HG03060 (cell line): ENCODE measurements at regions not wholly inside any gene's neighbourhood (a gene's known extent, or its start where the extent isn't known, plus 50 kb on each side); places are given as distances from the start of the nearest gene placed in this dataset.
"Not testable (repeated sequence)": the region's sequence is repeated elsewhere in the genome, so short reads cannot be mapped to it uniquely, and the experiment has no call there.

Experiments used
- ATAC-seq: cut with Tn5 transposase; IDR thresholded peaks from one replicate; pipeline ENCODE4 v1.9.1; 2021; ENCODE audit warnings: low read depth, moderate number of reproducible peaks; ENCODE audit not compliant: unreplicated experiment

DNA sequence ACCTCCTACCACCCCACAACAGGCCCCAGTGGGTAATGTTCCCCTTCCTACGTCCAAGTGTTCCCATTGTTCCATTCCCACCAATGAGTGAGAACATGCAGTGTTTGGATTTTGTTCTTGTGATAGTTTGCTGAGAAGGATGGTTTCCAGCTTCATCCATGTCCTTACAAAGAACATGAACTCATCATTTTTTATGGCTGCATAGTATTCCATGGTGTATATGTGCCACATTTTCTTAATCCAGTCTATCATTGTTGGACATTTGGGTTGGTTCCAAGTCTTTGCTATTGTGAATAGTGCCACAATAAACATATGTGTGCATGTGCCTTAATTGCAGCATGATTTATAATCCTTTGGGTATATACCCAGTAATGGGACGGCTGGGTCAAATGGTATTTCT lies 81.6 kb downstream of the P2RY10 start:
- not testable (repeated sequence) for ATAC-seq

DNA sequence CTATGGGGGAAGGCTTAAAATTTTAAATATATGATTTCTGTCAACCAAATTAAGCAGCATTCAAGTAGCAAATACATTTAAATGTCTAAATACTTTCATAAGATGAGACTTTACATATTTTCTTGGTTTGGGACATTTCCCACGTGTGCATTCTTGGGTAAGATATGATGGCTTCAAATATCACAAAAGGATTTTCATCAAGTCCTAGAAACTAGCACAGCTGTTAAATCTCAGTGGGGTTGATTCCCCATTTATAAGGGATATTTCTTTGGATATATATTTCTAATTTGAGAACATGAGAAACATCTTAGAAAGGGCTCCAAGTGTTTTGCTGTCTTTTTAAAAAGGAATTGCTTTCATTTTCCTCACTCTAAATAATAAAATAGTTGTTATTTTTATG lies 90.2 kb downstream of the P2RY10 start:
- no peak for ATAC-seq

DNA sequence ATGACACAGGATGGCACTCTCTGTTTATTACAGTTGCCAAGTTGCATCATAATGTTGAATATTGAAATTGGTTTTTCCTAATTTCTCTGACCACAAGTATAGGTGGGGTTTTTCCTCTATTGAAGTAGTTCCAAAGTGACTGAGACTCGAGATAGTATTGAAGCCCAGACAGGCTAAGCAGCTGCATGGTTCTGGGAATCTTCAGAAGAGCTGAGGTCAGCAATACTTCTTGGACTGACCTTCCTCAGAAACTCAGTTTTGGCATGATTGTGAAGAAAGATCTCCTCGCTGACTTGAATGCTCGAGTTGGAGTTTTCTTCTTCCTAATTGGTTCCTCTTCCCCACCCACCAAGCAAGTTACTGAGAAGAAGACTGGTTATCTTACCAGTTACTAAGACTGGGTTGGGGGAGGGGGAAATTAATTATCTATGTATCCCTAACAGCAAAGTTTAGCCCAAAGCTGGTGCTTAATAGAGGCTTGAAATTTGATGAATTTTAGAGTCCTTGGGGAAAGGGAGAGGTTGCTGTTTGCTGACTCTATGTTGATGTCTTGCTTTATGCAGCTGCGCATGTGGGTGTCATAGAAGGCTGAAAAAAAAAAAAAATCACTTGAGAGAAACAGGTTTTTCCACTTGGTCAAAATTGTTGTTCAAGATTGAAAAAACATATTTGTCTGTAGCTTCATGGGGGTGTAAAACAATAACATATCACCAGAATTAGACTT lies 91.1 kb downstream of the P2RY10 start:
- no peak for ATAC-seq

DNA sequence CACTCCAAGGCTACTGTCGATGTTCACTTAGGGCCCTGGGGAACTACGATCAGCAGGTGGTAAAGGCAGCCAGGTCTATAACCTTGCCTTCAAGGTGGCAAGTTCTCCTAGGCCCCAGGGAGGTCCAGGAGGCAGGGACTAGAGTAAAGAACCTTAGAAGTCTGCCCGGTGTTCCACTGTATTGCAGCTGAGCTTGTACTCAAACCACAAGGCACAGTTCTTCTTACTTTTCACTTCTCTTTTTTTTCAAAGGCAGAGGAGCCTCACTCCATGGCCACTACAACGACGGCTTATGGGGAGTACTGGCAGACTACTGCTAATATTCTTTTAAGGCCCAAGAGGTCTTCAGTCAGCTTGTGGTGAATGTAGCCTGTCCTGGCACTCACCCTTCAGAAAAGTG lies 78.8 kb upstream of the GPR174 start:
- ATAC-seq: peak; percentile 82

DNA sequence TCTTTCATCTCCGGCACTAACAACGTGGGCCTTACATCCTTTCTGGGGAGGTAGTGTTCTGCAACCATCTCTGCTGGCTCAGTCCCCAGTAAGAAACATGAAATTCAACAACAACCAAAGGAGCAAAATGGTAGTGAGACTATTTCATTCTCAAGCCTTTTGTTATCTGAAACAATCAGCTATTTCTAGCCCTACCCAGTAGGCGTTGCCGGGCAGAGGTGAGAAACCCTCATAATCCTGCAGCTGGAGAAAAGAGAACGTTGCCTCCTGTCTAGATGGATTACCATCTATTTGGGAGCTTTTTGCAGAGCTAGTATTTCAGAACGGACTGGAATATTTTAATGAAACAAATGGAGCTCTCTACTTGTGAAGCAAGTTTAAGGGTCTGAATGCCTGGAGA lies 66.4 kb upstream of the GPR174 start:
- ATAC-seq: no peak

DNA sequence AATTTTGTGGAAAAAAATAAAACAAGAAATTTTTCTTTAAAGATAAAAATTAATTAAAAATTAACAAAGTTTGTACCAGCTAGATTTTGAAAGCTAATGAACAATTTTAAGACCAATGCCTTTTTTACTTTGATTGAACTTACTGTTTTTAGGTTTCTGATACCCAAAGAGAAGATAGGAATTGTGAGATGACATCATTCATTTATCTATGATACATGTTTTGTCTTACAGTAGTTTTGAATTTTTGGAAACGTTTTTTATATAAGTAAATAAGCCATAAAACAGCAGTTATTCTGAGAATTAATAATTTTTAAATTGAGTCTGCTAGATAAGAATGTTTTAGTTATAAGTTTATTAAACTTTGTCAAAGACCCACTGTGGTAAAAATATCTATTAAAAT lies 65.0 kb upstream of the GPR174 start:
- no peak for ATAC-seq

DNA sequence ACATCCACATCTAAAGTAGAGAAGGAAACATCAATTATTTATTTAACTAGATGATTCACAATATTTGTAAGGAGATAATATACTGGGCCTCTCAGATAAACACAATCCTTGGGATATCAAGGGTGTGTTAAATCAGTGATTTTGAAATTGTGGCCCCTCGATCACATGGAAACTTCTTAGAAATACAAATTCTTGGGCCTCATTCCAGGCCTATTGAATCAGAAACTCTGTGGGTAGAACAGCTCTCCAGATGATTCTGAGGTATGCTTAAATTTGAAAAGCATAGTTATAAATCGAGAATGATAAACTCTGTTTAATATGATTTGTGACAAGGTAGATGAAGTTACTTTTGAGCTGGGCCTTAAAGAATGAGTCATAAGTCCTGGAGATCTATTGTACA lies 64.3 kb upstream of the GPR174 start:
- no peak for ATAC-seq

DNA sequence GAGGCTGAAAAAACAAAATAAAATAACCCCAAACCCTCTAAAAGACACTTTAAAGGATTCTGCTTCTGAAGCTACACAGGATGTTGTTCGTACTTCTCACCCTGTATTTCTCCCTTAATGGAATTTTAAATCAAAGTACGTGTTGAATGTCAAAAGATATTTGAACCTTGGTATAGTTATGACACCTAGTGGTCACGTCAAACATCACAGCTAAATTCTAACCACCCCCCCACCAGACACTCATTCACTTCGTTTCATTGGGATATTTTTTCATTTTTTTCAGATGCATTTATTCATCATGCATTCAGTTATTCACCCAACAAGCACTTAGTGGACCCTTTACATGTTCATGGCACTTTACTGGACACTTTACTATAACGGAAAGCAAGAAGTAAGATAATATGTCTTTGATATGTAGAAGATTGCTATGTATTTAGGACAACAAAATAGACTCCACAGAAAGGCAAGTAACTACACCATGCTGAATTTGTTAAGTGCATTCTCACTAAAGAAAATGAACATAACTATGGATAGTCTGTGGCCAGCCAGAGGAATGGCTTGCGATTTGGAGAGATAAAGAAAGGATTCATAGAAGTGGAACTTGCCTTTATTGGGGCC lies 62.5 kb upstream of the GPR174 start:
- ATAC-seq: no peak

DNA sequence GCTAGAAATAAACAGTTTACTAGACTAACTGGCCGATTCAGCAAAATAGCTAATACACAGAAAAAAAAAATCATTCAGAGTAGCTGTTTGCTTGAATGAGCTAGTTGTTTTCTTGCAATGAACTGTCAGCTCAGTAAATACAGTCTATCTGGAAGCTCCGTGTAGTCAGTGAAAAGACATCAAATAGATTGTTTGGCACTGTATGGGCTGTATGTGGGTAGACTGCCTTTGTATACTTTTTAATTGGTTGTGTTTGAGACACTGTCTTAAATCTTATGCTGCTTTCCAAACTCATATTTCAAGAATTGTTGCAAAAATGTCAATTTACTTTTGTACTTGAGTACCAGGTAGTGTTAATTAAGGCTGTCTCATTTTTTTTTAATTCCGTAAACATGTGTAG lies 61.6 kb upstream of the GPR174 start:
- no peak for ATAC-seq

DNA sequence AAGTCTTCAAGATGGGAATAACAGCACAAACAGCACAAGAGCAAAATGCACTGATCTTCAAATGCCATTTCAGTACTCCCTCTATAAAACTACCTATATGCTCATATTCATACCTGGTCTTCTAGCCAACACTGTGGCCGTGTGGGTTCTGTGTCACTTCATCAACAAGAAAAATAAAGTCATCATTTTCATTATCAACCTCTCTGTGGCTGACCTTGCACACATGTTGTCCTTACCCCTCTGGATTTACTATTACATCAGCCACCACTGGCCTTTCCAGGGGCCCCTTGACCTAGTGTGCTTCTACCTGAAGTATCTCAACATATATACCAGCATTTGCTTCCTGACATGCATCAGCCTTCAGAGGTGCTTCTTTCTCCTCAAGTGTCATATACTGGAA lies 59.6 kb upstream of the GPR174 start:
- ATAC-seq: no peak

DNA sequence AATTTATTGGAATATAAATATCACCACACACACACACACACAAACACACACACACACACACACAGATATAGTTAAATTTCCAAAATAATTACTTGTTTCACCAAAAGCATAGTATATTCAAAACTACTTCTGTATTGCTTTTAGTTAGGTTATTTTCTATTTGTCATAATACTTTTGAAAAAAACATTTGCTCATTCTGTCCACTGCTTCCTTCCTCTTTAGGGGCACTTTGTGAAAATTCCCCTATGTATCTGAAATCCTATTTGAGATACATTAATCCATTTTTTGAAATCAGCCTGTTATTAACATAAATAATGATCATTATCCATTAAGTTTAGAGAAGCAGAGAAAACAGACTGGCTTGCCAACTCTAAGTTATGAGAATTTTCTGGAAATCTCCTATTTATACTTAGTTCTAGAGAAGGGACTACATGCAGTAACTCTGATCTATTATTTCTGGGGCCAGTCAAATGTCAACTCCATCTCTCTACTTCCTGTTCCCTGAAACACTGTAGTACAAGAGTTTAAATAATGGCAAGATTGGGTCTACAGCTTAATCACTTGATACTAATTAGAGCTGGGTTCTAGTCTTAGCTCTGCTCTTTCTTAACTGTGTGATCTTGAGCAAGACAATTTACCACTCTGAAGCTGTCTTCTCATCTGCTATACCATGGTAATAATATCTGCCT lies 54.4 kb upstream of the GPR174 start:
- no peak for ATAC-seq

DNA sequence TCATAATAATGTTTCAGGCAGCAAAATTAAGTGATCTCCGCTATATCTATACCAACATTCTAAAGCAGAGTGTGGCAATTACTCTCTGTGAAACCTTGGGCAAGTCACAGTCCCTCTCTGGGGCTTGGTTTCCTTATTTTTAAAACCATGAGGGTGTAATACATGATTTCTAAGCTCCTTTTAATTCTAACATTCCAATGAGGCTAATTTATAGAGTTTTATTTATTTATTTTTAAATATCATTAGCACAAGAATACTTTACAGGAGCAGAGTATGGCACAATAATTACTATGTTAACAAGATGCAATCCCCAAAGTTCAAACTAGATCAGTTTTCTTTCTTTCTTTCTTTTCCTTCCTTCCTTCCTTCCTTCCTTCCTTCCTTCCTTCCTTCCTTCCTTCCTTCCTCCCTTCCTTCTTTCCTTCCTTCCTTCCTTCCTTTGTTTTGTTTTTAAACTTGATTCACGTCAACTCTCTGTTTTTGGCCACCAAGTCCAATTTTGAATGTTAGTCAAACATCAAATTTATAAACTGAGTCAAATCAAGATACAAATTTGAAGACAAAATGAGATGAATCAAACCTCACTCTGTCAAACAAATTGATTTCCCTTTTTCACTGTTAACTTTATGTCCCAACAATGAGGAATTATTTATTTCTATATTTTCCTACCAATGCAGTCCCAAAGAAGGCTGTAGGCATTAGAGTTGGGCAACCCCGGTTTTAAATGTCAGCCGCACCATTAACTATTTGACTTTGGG lies 50.2 kb upstream of the GPR174 start:
- ATAC-seq: no peak
